ENCODE measurements at regions not wholly inside any gene's neighbourhood (a gene's known extent, or its start where the extent isn't known, plus 50 kb on each side); places are given as distances from the start of the nearest gene placed in this dataset.

DNA sequence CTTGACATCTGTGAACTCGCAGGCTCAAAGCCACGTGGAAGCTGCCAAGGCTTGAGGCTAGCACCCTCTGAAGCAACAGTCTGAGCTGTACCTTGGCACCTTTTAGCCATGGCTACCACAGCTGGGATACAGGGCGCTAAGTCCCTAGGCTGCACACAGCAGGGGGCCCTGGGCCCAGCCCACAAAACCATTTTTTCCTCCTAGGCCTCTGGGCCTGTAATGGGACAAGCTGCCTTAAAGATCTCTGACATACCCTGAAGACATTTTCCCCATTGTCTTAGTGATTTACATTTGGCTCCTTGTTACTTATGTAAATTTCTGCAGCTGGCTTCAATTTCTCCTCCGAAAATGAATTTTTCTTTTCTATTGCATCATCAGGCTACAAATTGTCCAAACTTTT is 455.9 kb downstream of the TDRD3 start:
- no peak overlapping the region for H2AK5ac ChIP-seq (ENCODE audit: low read depth, low read length)
- no peak overlapping the region for H2BK5ac ChIP-seq (ENCODE audit: low read depth, low read length)

More for the DNA sequence above, 455.9 kb downstream of the TDRD3 start:
- DNase-seq (ENCODE audit: low read depth in 1 of 2, low spot score in 2 of 2) = no peak
- Histone ChIP-seq H2AFZ (ENCODE audit: low read length) (no peak overlapping the region), H3K27ac (ENCODE audit: low read depth, low read length) (no peak overlapping the region), H3K9me3 (ENCODE audit: insufficient read depth in 2 of 2, low read depth in 1 of 2, low read length in 1 of 2) (peaks cover 16% of the 10 kb centered on the region in 2 experiments), H3K4me2 (ENCODE audit: insufficient read depth in 1 of 2, low read depth in 2 of 2, low read length in 2 of 2) (no peak overlapping the region), H3K79me2 (ENCODE audit: control insufficient read depth in 1 of 2, insufficient read depth in 2 of 2, low read length in 2 of 2) (no peaks in the 10 kb centered on the region), H3K18ac (ENCODE audit: extremely low read depth, low read length) (no peak overlapping the region), H3K36me3 (ENCODE audit: control insufficient read depth in 2 of 4, insufficient read depth in 4 of 4, low read length in 3 of 4) (no peaks in the 10 kb centered on the region; a peak in 1 of 8 replicates), H3K79me1 (ENCODE audit: low read depth, low read length) (no peaks in the 10 kb centered on the region), H4K20me1 (replicated peaks in 1 of 2; ENCODE audit: control insufficient read depth in 1 of 2, insufficient read depth in 2 of 2, low read length in 2 of 2) (no peaks in the 10 kb centered on the region), H3K56ac (replicated peaks; ENCODE audit: insufficient read length, low read depth, low read length) (no peak overlapping the region), H4K5ac (ENCODE audit: insufficient read length, low read depth, low read length) (no peak overlapping the region), H3K14ac (ENCODE audit: insufficient read length) (no peak overlapping the region), H4K91ac (replicated peaks; ENCODE audit: insufficient read length, low read length) (no peak overlapping the region), H3K4me1 (replicated peaks in 1 of 4; ENCODE audit: control insufficient read depth in 3 of 4, insufficient read depth in 4 of 4, low read length in 3 of 4) (no peaks in the 10 kb centered on the region), H2BK20ac (ENCODE audit: low read length) (no peak overlapping the region), H3K9ac (replicated peaks in 1 of 4; ENCODE audit: extremely low read depth in 1 of 4, low read depth in 3 of 4, low read length in 3 of 4) (no peak overlapping the region), H3K4me3 (ENCODE audit: extremely low read depth in 1 of 4, insufficient read depth in 2 of 4, low read depth in 3 of 4, low read length in 4 of 4) (no peak overlapping the region), H2BK15ac (ENCODE audit: low read length) (no peak overlapping the region), H3K4ac (replicated peaks; ENCODE audit: insufficient read length, low read depth, low read length) (no peak overlapping the region), H2BK120ac (replicated peaks; ENCODE audit: low read depth, low read length) (no peak overlapping the region), H3K23ac (ENCODE audit: insufficient read length) (no peak overlapping the region), H4K8ac (ENCODE audit: extremely low read depth, insufficient read depth, low read length) (no peak overlapping the region), H3K27me3 (replicated peaks in 1 of 4; ENCODE audit: control insufficient read depth in 3 of 4, extremely low read depth in 1 of 4, insufficient read depth in 3 of 4, low read length in 3 of 4) (no peaks in the 10 kb centered on the region), H2BK12ac (ENCODE audit: low read depth, low read length) (no peak overlapping the region), H3K23me2 (ENCODE audit: low read depth, low read length) (0 out of 2 replicates have a peak, but pooled peaks cover 1% of the 10 kb centered on the region)
- FAIRE-seq = no peak
- ChIA-PET CTCF (ENCODE audit: partially characterized antibody) (no interaction called here), POLR2A (ENCODE audit: partially characterized antibody) (no interaction called here)
- 98% methylated on average over 4 of the region's 4 CpGs; no CpG with 5 or more reads in 1 of the 2 experiments for WGBS, 2 experiments (ENCODE audit: extremely low coverage in 1 of 2, insufficient coverage in 1 of 2, insufficient read length in 1 of 2, insufficient replicate concordance in 2 of 2, low coverage in 1 of 2, low lambda C conversion rate in 2 of 2, missing lambda C conversion rate in 1 of 2)
- TF ChIP-seq, protein P1, sequence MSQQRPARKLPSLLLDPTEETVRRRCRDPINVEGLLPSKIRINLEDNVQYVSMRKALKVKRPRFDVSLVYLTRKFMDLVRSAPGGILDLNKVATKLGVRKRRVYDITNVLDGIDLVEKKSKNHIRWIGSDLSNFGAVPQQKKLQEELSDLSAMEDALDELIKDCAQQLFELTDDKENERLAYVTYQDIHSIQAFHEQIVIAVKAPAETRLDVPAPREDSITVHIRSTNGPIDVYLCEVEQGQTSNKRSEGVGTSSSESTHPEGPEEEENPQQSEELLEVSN (IDR thresholded peaks at IDR 0.05) = no peak
- peak; percentile 18; the same call in 1 of the 2 replicates for TF ChIP-seq CEBPB (IDR thresholded peaks at IDR 0.05; ENCODE audit: low read depth, low read length)
